IgD-negative memory B cell (primary cell): ENCODE measurements at regions not wholly inside any gene's neighbourhood (a gene's known extent, or its start where the extent isn't known, plus 50 kb on each side); places are given as distances from the start of the nearest gene placed in this dataset.
"Not testable (repeated sequence)": the region's sequence is repeated elsewhere in the genome, so short reads cannot be mapped to it uniquely, and the experiment has no call there.

Experiments
- H3K27ac Mint-ChIP-seq, 3 donors: one replicate each; pipeline ENCODE4 v1.8.0; 2020 to 2022; ENCODE audit warnings: mild to moderate bottlenecking in 3 of 3, mixed read lengths in 3 of 3, moderate library complexity in 1 of 3
- H3K27me3 Mint-ChIP-seq: one replicate; pipeline ENCODE4 v1.8.0; 2021; ENCODE audit warnings: mixed read lengths
- H3K36me3 Mint-ChIP-seq: one replicate; pipeline ENCODE4 v1.8.0; 2020; ENCODE audit warnings: mild to moderate bottlenecking, mixed read lengths
- H3K4me1 Mint-ChIP-seq, 3 donors: one replicate each; pipeline ENCODE4 v1.8.0; 2020 to 2022; ENCODE audit warnings: mixed read lengths in 3 of 3, mild to moderate bottlenecking in 1 of 3
- H3K4me3 Mint-ChIP-seq, 4 donors: one replicate each; pipeline ENCODE4 v1.8.0; 2020 to 2022; ENCODE audit warnings: mild to moderate bottlenecking in 4 of 4, mixed read lengths in 4 of 4, moderate library complexity in 3 of 4
- H3K9me3 Mint-ChIP-seq, 3 donors: one replicate each; pipeline ENCODE4 v1.8.0; 2020 to 2021; ENCODE audit warnings: mixed read lengths in 3 of 3, mild to moderate bottlenecking in 1 of 3

GRCh38 chr4:135510582-135510981 lies 1309.0 kb upstream of the PABPC4L start:
- Mint-ChIP-seq H3K27ac (no peak overlapping the region), H3K9me3 (peaks cover 0 to 7% (median 1%) of the 10 kb centered on the region in 3 donors), H3K27me3 (no peaks in the 10 kb centered on the region), H3K4me1 (no peaks in the 10 kb centered on the region), H3K36me3 (no peaks in the 10 kb centered on the region), H3K4me3 (no peak overlapping the region)

GRCh38 chr4:135508006-135508714 lies 1306.6 kb upstream of the PABPC4L start:
- Mint-ChIP-seq H3K9me3 (peaks cover 0 to 7% (median 3%) of the 10 kb centered on the region in 3 donors), H3K27ac (no peak overlapping the region), H3K36me3 (no peaks in the 10 kb centered on the region), H3K4me3 (no peak overlapping the region), H3K4me1 (no peaks in the 10 kb centered on the region), H3K27me3 (no peaks in the 10 kb centered on the region)

GRCh38 chr4:135497563-135498152 lies 1296.1 kb upstream of the PABPC4L start:
- no peak overlapping the region for H3K27ac Mint-ChIP-seq

GRCh38 chr4:135492439-135492838 lies 1290.8 kb upstream of the PABPC4L start:
- no peaks in the 10 kb centered on the region for H3K27me3 Mint-ChIP-seq
- peaks cover 0 to 8% (median 3%) of the 10 kb centered on the region in 3 donors for H3K9me3 Mint-ChIP-seq
- H3K4me1 Mint-ChIP-seq: no peaks in the 10 kb centered on the region
- no peak overlapping the region for H3K27ac Mint-ChIP-seq
- no peaks in the 10 kb centered on the region for H3K36me3 Mint-ChIP-seq
- H3K4me3 Mint-ChIP-seq: no peak overlapping the region

More at GRCh38 chr4:135497563-135498152, 1296.1 kb upstream of the PABPC4L start:
- Mint-ChIP-seq H3K27me3 (no peaks in the 10 kb centered on the region), H3K9me3 (peaks cover 4 to 7% (median 5%) of the 10 kb centered on the region in 3 donors), H3K4me1 (no peaks in the 10 kb centered on the region), H3K4me3 (no peak overlapping the region), H3K36me3 (no peaks in the 10 kb centered on the region)

- no peaks in the 10 kb centered on the region for H3K36me3 Mint-ChIP-seq
- no peak overlapping the region for H3K27ac Mint-ChIP-seq
- peaks cover 4 to 14% (median 8%) of the 10 kb centered on the region in 3 donors for H3K9me3 Mint-ChIP-seq
- H3K27me3 Mint-ChIP-seq: no peaks in the 10 kb centered on the region
- no peaks in the 10 kb centered on the region for H3K4me1 Mint-ChIP-seq
- no peak overlapping the region for H3K4me3 Mint-ChIP-seq
Observed at GRCh38 chr4:135485371-135485770, 1283.8 kb upstream of the PABPC4L start.

- H3K9me3 Mint-ChIP-seq: peaks cover 3 to 8% (median 7%) of the 10 kb centered on the region in 3 donors
- H3K4me3 Mint-ChIP-seq: no peak overlapping the region
- H3K27me3 Mint-ChIP-seq: no peaks in the 10 kb centered on the region
- H3K27ac Mint-ChIP-seq: no peak overlapping the region
- no peaks in the 10 kb centered on the region for H3K4me1 Mint-ChIP-seq
- H3K36me3 Mint-ChIP-seq: no peaks in the 10 kb centered on the region
Observed at GRCh38 chr4:135476272-135476671, 1274.7 kb upstream of the PABPC4L start.

GRCh38 chr4:135464311-135464710 lies 1262.7 kb upstream of the PABPC4L start:
- no peak overlapping the region for H3K4me3 Mint-ChIP-seq
- H3K27me3 Mint-ChIP-seq: no peaks in the 10 kb centered on the region
- H3K4me1 Mint-ChIP-seq: no peaks in the 10 kb centered on the region
- H3K9me3 Mint-ChIP-seq: peaks cover 3 to 13% (median 6%) of the 10 kb centered on the region in 3 donors
- H3K36me3 Mint-ChIP-seq: no peaks in the 10 kb centered on the region
- no peak overlapping the region for H3K27ac Mint-ChIP-seq

- H3K27me3 Mint-ChIP-seq, H3K4me1 Mint-ChIP-seq, H3K36me3 Mint-ChIP-seq, H3K4me3 Mint-ChIP-seq, H3K27ac Mint-ChIP-seq, H3K9me3 Mint-ChIP-seq: not testable (repeated sequence)
Observed at GRCh38 chr4:135447598-135447997, 1246.0 kb upstream of the PABPC4L start.

GRCh38 chr4:135434936-135435335 lies 1233.3 kb upstream of the PABPC4L start:
- H3K36me3 Mint-ChIP-seq: no peaks in the 10 kb centered on the region
- H3K27me3 Mint-ChIP-seq: no peaks in the 10 kb centered on the region
- H3K4me3 Mint-ChIP-seq: no peak overlapping the region
- peaks cover 5 to 26% (median 8%) of the 10 kb centered on the region in 3 donors for H3K9me3 Mint-ChIP-seq
- no peaks in the 10 kb centered on the region for H3K4me1 Mint-ChIP-seq
- H3K27ac Mint-ChIP-seq: no peak overlapping the region

- H3K27me3 Mint-ChIP-seq: no peaks in the 10 kb centered on the region
- no peaks in the 10 kb centered on the region for H3K4me1 Mint-ChIP-seq
Observed at GRCh38 chr4:135429528-135429927, 1227.9 kb upstream of the PABPC4L start.

GRCh38 chr4:135418353-135418752 lies 1216.8 kb upstream of the PABPC4L start:
- no peaks in the 10 kb centered on the region for H3K27me3 Mint-ChIP-seq
- H3K4me1 Mint-ChIP-seq: no peaks in the 10 kb centered on the region
- H3K36me3 Mint-ChIP-seq: no peaks in the 10 kb centered on the region
- no peak overlapping the region for H3K27ac Mint-ChIP-seq
- H3K4me3 Mint-ChIP-seq: no peak overlapping the region
- H3K9me3 Mint-ChIP-seq: peaks cover 1 to 7% (median 2%) of the 10 kb centered on the region in 3 donors

More at GRCh38 chr4:135429528-135429927, 1227.9 kb upstream of the PABPC4L start:
- H3K4me3 Mint-ChIP-seq: no peak overlapping the region
- H3K27ac Mint-ChIP-seq: no peak overlapping the region
- no peaks in the 10 kb centered on the region for H3K36me3 Mint-ChIP-seq
- peaks cover 4 to 10% (median 4%) of the 10 kb centered on the region in 3 donors for H3K9me3 Mint-ChIP-seq

GRCh38 chr4:135412213-135412612 lies 1210.6 kb upstream of the PABPC4L start:
- no peaks in the 10 kb centered on the region for H3K27me3 Mint-ChIP-seq
- no peak overlapping the region for H3K27ac Mint-ChIP-seq
- no peaks in the 10 kb centered on the region for H3K4me1 Mint-ChIP-seq
- H3K36me3 Mint-ChIP-seq: no peaks in the 10 kb centered on the region
- H3K4me3 Mint-ChIP-seq: no peak overlapping the region
- peaks cover 3 to 16% (median 4%) of the 10 kb centered on the region in 3 donors for H3K9me3 Mint-ChIP-seq

GRCh38 chr4:135411251-135411650 lies 1209.7 kb upstream of the PABPC4L start:
- H3K27me3 Mint-ChIP-seq: no peaks in the 10 kb centered on the region
- no peaks in the 10 kb centered on the region for H3K4me1 Mint-ChIP-seq
- H3K9me3 Mint-ChIP-seq: peaks cover 3 to 16% (median 4%) of the 10 kb centered on the region in 3 donors
- H3K27ac Mint-ChIP-seq: no peak overlapping the region
- H3K4me3 Mint-ChIP-seq: no peak overlapping the region
- H3K36me3 Mint-ChIP-seq: no peaks in the 10 kb centered on the region

- not testable (repeated sequence) for H3K27me3 Mint-ChIP-seq, H3K36me3 Mint-ChIP-seq, H3K4me3 Mint-ChIP-seq, H3K27ac Mint-ChIP-seq, H3K4me1 Mint-ChIP-seq
- H3K9me3 Mint-ChIP-seq: peaks cover 3 to 20% (median 4%) of the 10 kb centered on the region in 3 donors
Observed at GRCh38 chr4:135409261-135409660, 1207.7 kb upstream of the PABPC4L start.

GRCh38 chr4:135408109-135408508 lies 1206.5 kb upstream of the PABPC4L start:
- no peaks in the 10 kb centered on the region for H3K27me3 Mint-ChIP-seq
- H3K4me3 Mint-ChIP-seq: no peak overlapping the region
- H3K36me3 Mint-ChIP-seq: no peaks in the 10 kb centered on the region
- peaks cover 3 to 20% (median 4%) of the 10 kb centered on the region in 3 donors for H3K9me3 Mint-ChIP-seq
- H3K4me1 Mint-ChIP-seq: no peaks in the 10 kb centered on the region
- no peak overlapping the region for H3K27ac Mint-ChIP-seq

GRCh38 chr4:135406597-135406996 lies 1205.0 kb upstream of the PABPC4L start:
- not testable (repeated sequence) for H3K27ac Mint-ChIP-seq

More at GRCh38 chr4:135406597-135406996, 1205.0 kb upstream of the PABPC4L start:
- H3K36me3 Mint-ChIP-seq, H3K4me3 Mint-ChIP-seq, H3K27me3 Mint-ChIP-seq, H3K4me1 Mint-ChIP-seq: not testable (repeated sequence)
- H3K9me3 Mint-ChIP-seq: peaks cover 3 to 11% (median 4%) of the 10 kb centered on the region in 3 donors
